Stimulated activated CD8-positive, alpha-beta memory T cell treated with anti-CD3 and anti-CD28 coated beads, Interleukin-4, amount 100 ng/mL, for 1 hour (primary cell): ENCODE measurements at regions not wholly inside any gene's neighbourhood (a gene's known extent, or its start where the extent isn't known, plus 50 kb on each side); places are given as distances from the start of the nearest gene placed in this dataset.
"Not testable (repeated sequence)": the region's sequence is repeated elsewhere in the genome, so short reads cannot be mapped to it uniquely, and the experiment has no call there.

ENCODE experiments used
- DNase-seq, 2 donors: peaks; one replicate each; pipeline ENCODE4 v3.0.0-alpha.2; 2020; ENCODE audit warnings: low read depth in 2 of 2, low spot score in 1 of 2

GRCh38 chr14:48735607-48736006, 850.6 kb downstream of the RPS29 start:
- no peak for DNase-seq

DNA sequence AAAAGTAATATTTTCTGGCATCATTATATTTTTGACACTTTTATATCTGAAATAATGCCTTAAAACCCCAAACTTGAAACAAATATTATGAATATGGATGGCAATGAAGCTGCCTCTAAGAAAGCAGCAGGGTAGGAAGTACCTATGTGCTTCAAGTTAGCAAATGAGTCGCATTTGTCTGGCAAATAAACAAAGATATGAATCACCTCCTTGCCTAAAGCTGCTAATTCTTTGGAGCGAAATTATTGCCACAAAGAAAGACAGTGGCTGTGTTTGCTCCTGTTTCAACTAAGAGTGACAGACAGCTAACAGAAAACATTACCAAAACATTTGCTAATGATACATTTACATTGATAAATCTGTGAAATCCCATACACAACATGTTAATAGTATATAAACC, 854.9 kb downstream of the RPS29 start:
- DNase-seq, result no peak

DNA sequence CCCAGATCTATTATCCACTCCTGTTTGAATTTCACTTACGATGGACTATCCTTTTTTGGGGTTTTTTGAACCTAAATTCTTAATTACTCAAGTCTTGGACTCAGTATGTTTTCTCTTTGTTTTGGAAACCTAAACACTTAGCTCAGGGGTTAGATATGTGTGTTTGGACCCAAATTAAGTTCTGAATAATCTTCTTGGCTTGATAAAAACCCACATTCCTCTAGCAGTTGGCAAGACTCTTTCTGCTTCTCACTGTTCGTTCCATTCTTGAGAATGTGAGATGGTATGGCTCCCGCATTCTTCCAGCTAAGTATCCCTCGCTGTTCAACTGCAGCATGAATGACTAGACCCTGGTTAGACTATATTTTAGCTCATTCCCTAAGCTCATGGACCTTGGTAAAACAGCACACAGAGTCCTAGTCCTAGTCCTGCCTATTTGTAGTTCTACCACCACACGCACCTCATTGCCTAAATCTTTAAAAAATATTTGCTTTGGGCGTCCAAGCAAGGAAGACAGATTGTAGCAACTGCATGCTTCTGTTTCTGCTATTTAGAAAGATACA, 860.0 kb downstream of the RPS29 start:
- no peak for DNase-seq

- no peak for DNase-seq
These were observed 861.0 kb downstream of the RPS29 start for GRCh38 chr14:48725051-48725734.

DNA sequence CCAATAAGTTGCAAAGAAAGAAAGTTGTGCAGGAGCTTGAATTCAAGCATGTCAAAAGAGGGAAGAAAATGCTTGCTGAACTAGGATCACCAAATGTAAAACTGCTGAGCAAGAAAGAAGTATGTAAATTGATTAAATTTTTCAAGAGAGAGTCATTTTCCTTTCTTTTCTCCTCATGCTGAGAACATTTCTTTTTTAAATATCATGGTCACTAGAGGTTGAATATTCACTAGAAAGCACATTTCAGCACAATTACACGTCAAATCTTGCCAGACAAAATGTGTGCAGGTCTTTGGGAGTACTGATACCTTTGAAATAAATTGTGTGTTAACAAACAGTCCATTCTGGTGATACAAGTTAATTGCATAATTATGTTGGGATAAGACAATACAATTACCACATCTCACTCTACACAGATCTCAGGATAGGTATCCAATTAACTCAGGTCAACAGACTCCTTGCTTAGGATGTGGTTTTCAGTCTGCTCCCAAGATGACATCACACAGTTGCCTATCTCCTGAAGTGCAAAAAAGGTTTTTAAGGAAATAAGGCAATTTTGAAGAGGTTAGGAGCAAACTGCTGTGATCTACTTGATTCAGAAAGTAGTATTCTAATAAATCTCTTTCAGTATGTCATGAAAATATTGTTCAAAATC, 862.2 kb downstream of the RPS29 start:
- no peak for DNase-seq

DNA sequence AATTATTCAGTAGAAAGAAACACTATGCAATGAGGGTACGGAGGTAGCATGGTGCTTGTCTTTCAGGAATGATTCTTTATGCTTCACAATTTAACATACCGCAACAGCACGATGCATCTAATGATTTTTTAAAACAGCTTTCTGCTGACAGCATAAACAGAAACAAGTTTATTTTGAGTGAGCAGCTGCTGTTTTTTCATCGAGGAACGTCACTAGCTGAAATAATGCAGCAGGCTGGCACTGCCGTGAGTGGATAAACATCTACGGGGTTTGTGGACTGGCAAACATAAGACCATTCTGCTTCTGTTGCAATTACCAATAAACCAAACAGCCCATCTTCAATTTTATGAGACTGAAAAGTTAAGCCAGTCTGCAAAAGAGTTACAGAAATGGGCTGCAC, 871.8 kb downstream of the RPS29 start:
- no peak for DNase-seq

GRCh38 chr14:48710133-48710532, 876.0 kb downstream of the RPS29 start:
- no peak for DNase-seq

GRCh38 chr14:48709277-48709785, 876.8 kb downstream of the RPS29 start:
- no peak for DNase-seq

DNA sequence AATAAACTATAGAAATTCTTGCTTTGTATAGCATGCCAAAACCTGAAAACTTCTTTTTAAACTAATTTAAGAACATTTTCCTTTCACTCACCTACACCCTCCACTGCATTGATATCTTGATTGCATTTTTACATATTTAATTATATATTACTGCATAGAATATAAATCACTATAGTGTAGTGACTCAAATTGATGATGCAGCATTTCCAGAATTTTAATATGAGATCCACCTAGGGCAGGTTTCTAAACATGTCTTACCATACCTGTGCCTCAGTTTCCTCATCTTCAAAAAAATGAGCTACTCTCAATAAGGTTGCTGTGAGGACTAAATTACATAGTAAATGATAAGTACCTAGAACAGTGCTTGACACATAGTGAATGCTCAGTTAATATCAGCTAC, 881.5 kb downstream of the RPS29 start:
- no peak for DNase-seq

DNA sequence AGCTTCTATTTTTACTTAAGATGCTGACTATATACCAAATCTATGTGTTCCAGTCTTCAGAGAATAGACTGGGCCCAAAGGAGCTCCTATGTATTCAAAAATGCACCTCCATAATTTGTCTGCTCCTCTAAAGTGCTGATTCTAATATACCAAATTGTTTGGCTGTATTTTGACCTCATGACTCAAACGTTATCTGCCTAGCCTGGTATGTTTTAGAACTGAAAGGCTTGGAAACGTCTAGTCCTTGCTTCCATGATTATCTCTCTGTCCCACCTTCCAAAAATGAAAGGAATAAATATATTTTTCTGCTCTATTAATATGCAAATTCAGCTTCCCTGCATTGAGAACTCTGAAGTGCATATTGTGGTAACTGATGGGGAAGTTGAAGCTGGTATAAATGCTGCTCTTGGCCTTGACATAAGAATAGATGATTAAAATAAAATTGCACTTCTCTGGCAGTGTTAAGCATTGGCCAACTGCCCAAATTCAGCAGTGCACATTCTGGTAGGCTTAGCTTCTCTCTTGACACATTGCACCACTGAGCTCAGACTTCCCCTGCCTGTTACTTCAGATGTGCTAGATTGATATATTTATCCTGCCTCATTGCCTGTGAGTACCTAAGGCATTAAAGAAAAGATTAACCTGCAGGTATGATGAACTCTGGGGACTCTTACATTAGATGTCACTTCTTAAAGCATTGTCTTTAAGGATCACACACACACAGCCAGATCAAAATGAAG, 882.3 kb downstream of the RPS29 start:
- DNase-seq, result no peak

- not testable (repeated sequence) for DNase-seq
These were observed 888.8 kb downstream of the RPS29 start for GRCh38 chr14:48697362-48697761.

GRCh38 chr14:48693793-48694192, 892.4 kb downstream of the RPS29 start:
- DNase-seq, result no peak

DNA sequence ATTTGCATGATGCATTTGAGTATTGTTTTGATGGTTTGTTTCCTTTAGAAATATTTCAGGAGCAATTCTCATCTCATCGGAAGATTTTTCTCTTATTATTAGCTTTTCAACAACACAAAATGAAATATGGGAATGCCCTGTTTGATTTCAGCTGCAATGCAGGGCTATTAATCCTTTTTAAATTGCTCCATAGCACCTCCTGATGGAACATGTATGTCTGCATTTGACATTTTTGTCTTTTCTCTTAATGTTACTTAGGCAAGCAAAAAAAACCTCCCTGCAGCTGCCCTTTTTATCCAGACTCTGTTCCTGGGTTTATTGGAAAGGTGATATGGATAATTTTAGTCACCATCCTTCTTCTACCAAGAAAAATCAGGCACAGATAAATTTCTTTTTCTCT, 895.8 kb downstream of the RPS29 start:
- no peak for DNase-seq

- DNase-seq, result no peak
These were observed 899.5 kb downstream of the RPS29 start for GRCh38 chr14:48686650-48687049.

GRCh38 chr14:48672506-48672905, 913.7 kb downstream of the RPS29 start:
- no peak for DNase-seq

GRCh38 chr14:48670939-48671338, 915.2 kb downstream of the RPS29 start:
- no peak for DNase-seq

GRCh38 chr14:48665077-48665784, 920.9 kb downstream of the RPS29 start:
- no peak for DNase-seq

DNA sequence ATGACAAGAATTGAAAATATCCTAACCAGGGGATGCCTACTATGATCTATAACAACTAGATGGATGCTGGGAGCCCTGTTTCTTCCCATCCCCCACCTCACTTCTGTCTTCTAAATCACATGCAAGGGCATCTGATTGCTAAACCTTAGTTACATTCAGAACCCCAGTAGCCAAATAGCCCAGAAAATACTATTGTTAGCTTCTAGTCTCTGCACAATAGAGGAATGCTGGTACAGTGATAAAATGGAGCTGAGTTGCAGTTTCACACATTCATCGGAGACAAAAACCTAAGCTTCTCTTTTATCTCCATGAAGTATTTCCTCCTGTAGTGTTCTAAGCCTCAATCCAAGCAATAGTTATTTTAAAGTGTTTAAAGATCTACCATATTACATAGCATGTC, 942.9 kb downstream of the RPS29 start:
- no peak for DNase-seq

- no peak for DNase-seq
These were observed 953.5 kb upstream of the MDGA2 start for GRCh38 chr14:48628870-48629269.

DNA sequence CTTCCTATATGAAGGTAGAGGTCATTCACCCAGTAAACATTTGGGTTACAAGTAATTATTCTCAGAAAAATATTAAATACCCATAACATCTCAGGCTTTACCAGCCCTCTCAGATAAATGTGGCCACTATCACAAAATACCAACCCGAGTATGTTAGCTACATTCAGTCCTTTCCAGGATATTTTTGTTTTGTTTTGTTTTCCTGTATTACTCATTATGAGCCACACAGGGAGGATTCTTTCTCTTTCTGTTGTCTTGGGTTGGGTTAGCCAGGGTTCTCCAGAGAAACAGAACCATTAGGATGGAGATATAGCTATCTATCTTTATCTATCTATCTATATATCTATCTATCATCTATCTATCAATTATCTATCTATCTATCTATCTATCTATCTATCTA, 947.6 kb upstream of the MDGA2 start:
- no peak for DNase-seq

GRCh38 chr14:48618057-48618456, 942.7 kb upstream of the MDGA2 start:
- no peak for DNase-seq
